GM10248 (cell line): ENCODE measurements at regions not wholly inside any gene's neighbourhood (a gene's known extent, or its start where the extent isn't known, plus 50 kb on each side); places are given as distances from the start of the nearest gene placed in this dataset.
"Not testable (repeated sequence)": the region's sequence is repeated elsewhere in the genome, so short reads cannot be mapped to it uniquely, and the experiment has no call there.

Experiments
- CTCF ChIA-PET: fragments of 300-600 bp; sonication (Branson Sonifier 250); formaldehyde crosslinking; extraction: SDS; loops from one replicate; lab custom pipeline; 2021; ENCODE audit warnings: antibody characterized with exemption; lab: Yijun Ruan, JAX
- POLR2A ChIA-PET: fragments of 350-650 bp; sonication (Branson Sonifier 250); formaldehyde crosslinking; extraction: SDS; loops from one replicate; lab custom pipeline; 2020; ENCODE audit warnings: antibody characterized with exemption; lab: Yijun Ruan, JAX
- DNase-seq: peaks from one replicate; pipeline ENCODE4 v3.0.0; 2012; ENCODE audit errors: extremely low spot score
- TF ChIP-seq, protein P1 (sequence below): IDR thresholded peaks from 2 replicates; pipeline ENCODE4 v1.5.1; 2012; ENCODE audit warnings: mild to moderate bottlenecking, low read depth; ENCODE audit errors: extremely low read depth, missing control alignments, control extremely low read depth

DNA sequence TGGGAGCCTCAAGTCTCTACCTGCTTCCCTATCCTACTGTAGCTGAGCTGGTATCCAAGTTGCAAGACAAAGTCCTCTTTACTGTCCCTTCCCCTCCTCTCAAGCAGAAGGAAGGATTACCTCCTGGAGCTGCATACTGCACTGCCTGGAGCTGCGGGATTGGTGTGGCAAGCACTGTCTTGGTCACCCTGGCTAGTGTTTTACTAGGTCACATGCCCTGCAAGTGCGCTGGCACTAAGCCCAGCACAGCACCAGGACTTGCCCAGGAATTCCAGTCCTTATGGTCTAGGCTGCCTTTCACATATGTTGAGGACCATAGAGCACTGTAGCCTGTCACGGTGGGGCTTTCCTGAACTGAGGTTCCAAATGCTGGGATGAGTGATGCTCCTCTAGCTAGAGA is 227.3 kb upstream of the ZC4H2 start:
- DNase-seq = no peak
- ChIA-PET CTCF (no interaction called here), POLR2A (no interaction called here)
- TF ChIP-seq, protein P1, sequence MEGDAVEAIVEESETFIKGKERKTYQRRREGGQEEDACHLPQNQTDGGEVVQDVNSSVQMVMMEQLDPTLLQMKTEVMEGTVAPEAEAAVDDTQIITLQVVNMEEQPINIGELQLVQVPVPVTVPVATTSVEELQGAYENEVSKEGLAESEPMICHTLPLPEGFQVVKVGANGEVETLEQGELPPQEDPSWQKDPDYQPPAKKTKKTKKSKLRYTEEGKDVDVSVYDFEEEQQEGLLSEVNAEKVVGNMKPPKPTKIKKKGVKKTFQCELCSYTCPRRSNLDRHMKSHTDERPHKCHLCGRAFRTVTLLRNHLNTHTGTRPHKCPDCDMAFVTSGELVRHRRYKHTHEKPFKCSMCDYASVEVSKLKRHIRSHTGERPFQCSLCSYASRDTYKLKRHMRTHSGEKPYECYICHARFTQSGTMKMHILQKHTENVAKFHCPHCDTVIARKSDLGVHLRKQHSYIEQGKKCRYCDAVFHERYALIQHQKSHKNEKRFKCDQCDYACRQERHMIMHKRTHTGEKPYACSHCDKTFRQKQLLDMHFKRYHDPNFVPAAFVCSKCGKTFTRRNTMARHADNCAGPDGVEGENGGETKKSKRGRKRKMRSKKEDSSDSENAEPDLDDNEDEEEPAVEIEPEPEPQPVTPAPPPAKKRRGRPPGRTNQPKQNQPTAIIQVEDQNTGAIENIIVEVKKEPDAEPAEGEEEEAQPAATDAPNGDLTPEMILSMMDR = no peak

DNA sequence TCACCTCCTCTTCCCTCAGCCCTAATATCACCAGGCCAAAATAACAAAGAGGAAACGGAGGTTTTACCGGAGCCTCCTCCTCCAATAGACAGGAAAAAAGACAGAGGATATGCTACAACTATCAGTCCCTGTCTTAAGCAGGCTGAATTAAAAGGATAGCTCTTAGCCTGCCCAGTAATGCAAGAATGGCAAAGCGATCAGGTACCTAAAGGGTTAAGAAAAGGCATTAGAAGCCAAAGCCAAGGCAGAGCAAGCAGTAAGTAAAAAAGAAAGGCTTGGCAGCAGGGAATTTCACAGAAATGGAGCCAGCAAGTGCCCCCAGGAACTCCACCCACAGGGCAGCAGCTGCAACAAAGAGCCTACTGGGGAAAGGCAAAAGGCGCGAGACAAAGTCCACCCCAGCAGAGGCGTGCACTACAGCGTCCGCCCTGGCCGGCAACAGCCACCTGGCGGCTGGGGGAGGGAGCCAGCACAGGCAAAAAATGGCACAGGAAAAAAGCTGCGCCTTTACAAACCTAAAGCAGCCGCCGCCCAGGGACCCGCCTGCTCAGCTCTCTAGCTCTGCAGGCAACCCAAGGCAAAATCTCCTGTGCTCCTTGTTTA is 220.6 kb upstream of the ZC4H2 start:
- DNase-seq = no peak
- TF ChIP-seq, protein P1 = no peak
- POLR2A ChIA-PET = no interaction called here
- CTCF ChIA-PET = no interaction called here

DNA sequence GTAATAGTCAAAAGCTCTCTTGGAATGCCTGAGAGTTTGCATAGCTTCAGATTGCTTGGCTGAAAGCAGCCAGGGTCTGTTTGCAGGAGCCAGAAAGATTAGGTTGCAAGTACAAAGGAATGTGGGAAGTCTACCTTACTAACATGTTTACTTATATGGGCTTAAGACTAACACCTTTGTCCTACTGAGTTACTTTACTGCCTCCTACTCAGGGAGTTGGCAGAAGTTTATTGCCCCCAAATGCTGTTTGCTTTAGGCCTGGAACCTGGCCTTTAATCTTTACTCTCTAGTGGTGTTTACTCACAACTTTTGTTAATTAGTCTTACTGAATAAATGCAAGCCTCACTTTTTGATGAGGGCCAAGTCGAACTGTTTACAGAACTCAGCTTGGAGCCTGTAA is 219.4 kb upstream of the ZC4H2 start:
- ChIA-PET POLR2A (no interaction called here), CTCF (no interaction called here)
- DNase-seq = no peak
- TF ChIP-seq, protein P1 = no peak

DNA sequence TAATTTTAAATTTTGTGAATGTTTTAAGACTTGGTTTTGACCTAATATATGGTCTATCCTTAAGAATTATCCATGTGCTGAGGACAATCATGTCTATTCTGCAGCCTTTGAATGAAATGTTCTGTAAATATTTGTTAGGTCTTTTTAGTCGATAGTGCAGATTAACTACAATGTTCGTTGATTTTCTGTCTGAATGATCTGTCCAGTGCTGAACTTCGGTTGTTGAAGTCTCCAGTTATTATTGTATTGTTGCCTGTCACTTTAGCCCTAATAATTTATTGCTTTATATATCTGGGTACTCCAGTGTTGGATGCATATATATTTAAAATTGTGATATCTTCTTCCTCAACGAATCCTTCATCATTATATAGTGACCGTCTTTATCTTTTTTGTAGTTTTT is 218.3 kb upstream of the ZC4H2 start:
- CTCF ChIA-PET = no interaction called here
- TF ChIP-seq, protein P1 = no peak
- POLR2A ChIA-PET = no interaction called here
- no peak for DNase-seq

DNA sequence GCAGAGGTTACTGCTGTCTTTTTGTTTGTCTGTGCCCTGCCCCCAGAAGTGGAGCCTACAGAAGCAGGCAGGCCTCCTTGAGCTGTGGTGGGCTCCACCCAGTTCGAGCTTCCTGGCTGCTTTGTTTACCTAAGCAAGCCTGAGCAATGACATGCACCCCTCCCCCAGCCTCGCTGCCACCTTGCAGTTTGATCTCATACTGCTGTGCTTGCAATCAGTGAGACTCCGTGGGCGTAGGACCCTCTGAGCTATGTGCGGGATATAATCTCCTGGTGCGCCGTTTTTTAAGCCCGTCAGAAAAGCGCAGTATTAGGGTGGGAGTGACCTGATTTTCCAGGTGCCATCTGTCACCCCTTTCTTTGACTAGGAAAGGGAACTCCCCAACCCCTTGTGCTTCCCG is 187.1 kb upstream of the ZC4H2 start:
- CTCF ChIA-PET, POLR2A ChIA-PET, DNase-seq: not testable (repeated sequence)

DNA sequence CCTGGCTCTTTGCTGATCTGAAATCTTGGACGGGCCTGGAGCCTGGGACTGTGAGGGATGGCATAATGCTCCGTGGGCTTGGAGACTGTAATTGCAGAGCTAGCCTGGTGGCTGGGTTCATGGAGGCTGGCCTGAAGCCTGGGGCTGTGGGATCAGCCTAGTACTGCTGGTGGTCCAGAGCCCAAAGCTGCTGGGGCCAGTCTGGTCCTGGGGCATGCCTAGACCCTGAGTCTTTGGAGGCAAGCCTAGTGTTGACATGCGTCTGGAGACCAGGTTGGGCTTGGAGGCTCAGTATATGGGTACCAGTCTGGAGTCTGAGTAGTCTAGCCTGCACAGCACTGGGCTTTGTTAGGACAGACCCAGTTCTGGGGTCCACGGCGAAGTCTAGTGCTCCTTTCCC is 172.0 kb upstream of the ZC4H2 start:
- TF ChIP-seq, protein P1 = no peak
- ChIA-PET CTCF (no interaction called here), POLR2A (no interaction called here)
- no peak for DNase-seq

DNA sequence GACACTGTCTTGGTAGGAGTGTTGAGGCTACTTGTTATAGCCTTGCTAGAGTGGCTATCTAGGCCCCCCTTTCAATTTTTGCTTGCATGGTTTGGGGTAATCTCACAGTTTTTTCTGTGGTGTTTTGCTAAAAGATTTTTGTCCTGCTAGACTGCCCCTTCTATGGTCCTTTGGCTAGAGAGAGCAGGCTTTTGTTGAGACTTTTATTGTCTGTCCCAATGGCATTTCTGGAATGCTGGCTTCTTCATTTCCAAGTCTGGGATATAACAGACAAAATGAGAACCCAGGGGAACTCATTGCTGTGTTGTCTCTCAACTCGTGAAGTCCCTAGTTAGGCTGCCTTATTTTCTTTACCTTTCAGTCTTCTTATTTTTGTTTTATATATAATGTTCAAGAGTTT is 160.2 kb upstream of the ZC4H2 start:
- TF ChIP-seq, protein P1 = no peak
- ChIA-PET CTCF (no interaction called here), POLR2A (no interaction called here)
- no peak for DNase-seq
